Panc1 (cell line): ENCODE measurements at regions not wholly inside any gene's neighbourhood (a gene's known extent, or its start where the extent isn't known, plus 50 kb on each side); places are given as distances from the start of the nearest gene placed in this dataset.
"Not testable (repeated sequence)": the region's sequence is repeated elsewhere in the genome, so short reads cannot be mapped to it uniquely, and the experiment has no call there.

Experiments
- ATAC-seq: fragments of 200-7000 bp; cut with Tn5 transposase; 2 replicates; pipeline ENCODE4 v1.9.1; 2020; ENCODE audit warnings: mild to moderate bottlenecking, moderate library complexity
- BruUV-seq: library from RNA; stranded (reverse); fragments of 400-500 nt; replicated peaks from 2 replicates; lab custom pipeline; 2021; lab: Mats Ljungman, UMichigan
- CTCF ChIA-PET: fragments of 300-600 bp; sonication (Branson Sonifier 250); formaldehyde crosslinking; loops from one replicate; lab custom pipeline; 2022; ENCODE audit warnings: antibody characterized with exemption; lab: Charles Lee
- POLR2A ChIA-PET: fragments of 300-600 bp; sonication (Branson Sonifier 250); formaldehyde crosslinking; loops from one replicate; lab custom pipeline; 2022; ENCODE audit warnings: antibody characterized with exemption; lab: Charles Lee
- DNase-seq: peaks from one replicate; pipeline ENCODE4 v3.0.0-alpha.2; 2010; ENCODE audit warnings: low read depth, low spot score
- H3K27ac ChIP-seq: 2 replicates; pipeline ENCODE4 v1.5.1; 2011; ENCODE audit warnings: mild to moderate bottlenecking, low read length, inconsistent platforms
- H3K27me3 ChIP-seq: fragments of 200-500 bp; sonication (Bioruptor generic); 2 replicates; pipeline ENCODE4 v1.6.0; 2014; ENCODE audit warnings: low read length, inconsistent platforms; ENCODE audit not compliant: control insufficient read depth, insufficient read depth
- H3K36me3 ChIP-seq: fragments of 200-500 bp; sonication (Bioruptor generic); 2 replicates; pipeline ENCODE4 v1.5.1; 2014; ENCODE audit warnings: inconsistent platforms, mild to moderate bottlenecking, low read length, moderate library complexity; ENCODE audit not compliant: control insufficient read depth, insufficient read depth
- H3K4me1 ChIP-seq: 2 replicates; pipeline ENCODE4 v1.5.1; 2011; ENCODE audit warnings: inconsistent platforms, mild to moderate bottlenecking, low read length, moderate library complexity; ENCODE audit not compliant: control insufficient read depth, insufficient read depth
- H3K4me3 ChIP-seq, 2 experiments: 2 replicates each; pipeline ENCODE4 v1.5.1; 2011 to 2012; ENCODE audit warnings: low read depth in 2 of 2, low read length in 2 of 2, mild to moderate bottlenecking in 2 of 2, inconsistent platforms in 1 of 2, moderate library complexity in 1 of 2
- H3K9me3 ChIP-seq: fragments of 200-500 bp; sonication (Bioruptor generic); 2 replicates; pipeline ENCODE4 v1.5.1; 2014; ENCODE audit warnings: low read depth, mild to moderate bottlenecking, inconsistent platforms, low read length, moderate library complexity; ENCODE audit not compliant: control insufficient read depth, insufficient read depth
- POLR2AphosphoS5 ChIP-seq: IDR thresholded peaks from 2 replicates; pipeline ENCODE4 v1.6.1; 2012; ENCODE audit warnings: mild to moderate bottlenecking, low read depth, low read length, moderate library complexity
- SIN3A ChIP-seq: IDR thresholded peaks from 2 replicates; pipeline ENCODE4 v1.6.1; 2012; ENCODE audit warnings: low read depth, mild to moderate bottlenecking, low read length, moderate library complexity, borderline replicate concordance; ENCODE audit not compliant: insufficient read depth
- TCF7L2 ChIP-seq: IDR thresholded peaks from 2 replicates; pipeline ENCODE4 v1.6.1; 2011; ENCODE audit warnings: mild to moderate bottlenecking, low read depth, low read length, inconsistent platforms
- in situ Hi-C: cut with HindIII; loops from 2 replicates; pipeline ENCODE4 v1.10.0; 2016; ENCODE audit warnings: low sequenced_read_pairs, low pct_unique_long_range_greater_than_20kb
- intact Hi-C: fragments of 100-400 bp; cut with micrococcal nuclease; formaldehyde crosslinking; loops from one replicate; pipeline ENCODE4 v1.10.0; 2022; ENCODE audit not compliant: unreplicated experiment
- TF ChIP-seq, protein P1 (sequence below), 2 experiments: IDR thresholded peaks; 2 replicates each; pipeline ENCODE4 v1.6.1; 2011 to 2012; ENCODE audit warnings: low read depth in 2 of 2, control low read depth in 1 of 2, low read length in 1 of 2, mild to moderate bottlenecking in 1 of 2, moderate library complexity in 1 of 2; ENCODE audit not compliant: insufficient read depth in 1 of 2
- TF ChIP-seq, protein P2 (sequence below): fragments of 450-650 bp; IDR thresholded peaks from 2 replicates; pipeline ENCODE4 v1.5.1; 2017; ENCODE audit warnings: mild to moderate bottlenecking

DNA sequence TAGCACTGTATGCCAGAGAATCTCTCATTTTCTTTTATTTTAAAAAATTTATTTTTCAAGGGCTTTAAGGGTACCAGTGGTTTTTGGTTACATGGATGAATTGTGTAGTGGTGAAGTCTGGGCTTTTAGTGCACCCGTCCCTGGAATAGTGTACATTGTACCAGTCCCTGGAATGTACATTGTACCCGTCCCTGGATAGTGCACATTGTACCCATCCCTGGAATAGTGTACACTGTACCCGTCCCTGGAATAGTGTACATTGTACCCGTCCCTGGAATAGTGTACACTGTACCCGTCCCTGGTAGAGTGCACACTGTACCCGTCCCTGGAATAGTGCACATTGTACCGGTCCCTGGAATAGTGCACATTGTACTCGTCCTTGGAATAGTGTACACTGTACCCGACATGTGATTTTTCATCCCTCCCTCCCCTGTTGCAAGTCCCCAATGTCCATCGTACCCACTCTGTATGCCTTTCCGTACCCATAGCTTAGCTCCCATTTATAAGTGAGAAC, 56.1 kb upstream of the HELT start:
- in situ Hi-C loops = no loop called here
- POLR2A ChIA-PET = no interaction called here

DNA sequence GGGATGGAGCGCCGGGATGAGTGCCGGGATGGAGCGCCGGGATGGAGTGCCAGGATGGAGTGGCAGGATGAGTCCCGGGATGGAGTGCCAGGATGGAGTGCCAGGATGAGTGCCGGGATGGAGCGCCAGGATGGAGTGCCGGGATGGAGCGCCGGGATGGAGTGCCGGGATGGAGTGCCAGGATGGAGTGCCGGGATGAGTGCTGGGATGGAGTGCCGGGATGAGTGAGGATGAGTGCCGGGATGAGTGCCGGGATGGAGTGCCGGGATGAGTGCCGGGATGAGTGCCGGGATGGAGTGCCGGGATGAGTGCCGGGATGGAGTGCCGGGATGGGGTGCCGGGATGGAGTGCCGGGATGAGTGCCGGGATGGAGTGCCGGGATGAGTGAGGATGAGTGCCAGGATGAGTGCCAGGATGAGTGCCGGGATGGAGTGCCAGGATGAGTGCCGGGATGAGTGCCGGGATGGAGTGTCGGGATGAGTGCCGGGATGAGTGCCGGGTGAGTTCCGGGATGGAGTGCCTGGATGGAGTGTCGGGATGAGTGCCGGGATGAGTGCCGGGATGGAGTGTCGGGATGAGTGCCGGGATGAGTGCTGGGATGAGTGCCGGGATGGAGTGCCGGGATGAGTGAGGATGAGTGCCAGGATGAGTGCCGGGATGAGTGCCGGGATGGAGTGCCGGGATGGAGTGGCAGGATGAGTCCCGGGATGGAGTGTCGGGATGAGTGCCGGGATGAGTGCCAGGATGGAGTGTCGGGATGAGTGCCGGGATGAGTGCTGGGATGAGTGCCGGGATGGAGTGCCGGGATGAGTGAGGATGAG, 52.9 kb upstream of the HELT start:
- in situ Hi-C loops, intact Hi-C loops, H3K36me3 ChIP-seq, ATAC-seq, DNase-seq, H3K4me3 ChIP-seq, H3K27me3 ChIP-seq, BruUV-seq, H3K9me3 ChIP-seq, CTCF ChIA-PET, H3K27ac ChIP-seq, H3K4me1 ChIP-seq, POLR2A ChIA-PET: not testable (repeated sequence)

More for the DNA sequence above, 56.1 kb upstream of the HELT start:
- no peak overlapping the region for H3K4me3 ChIP-seq
- no peak for DNase-seq
- TF ChIP-seq TCF7L2 (no peak), POLR2AphosphoS5 (no peak), SIN3A (no peak)
- TF ChIP-seq, protein P1, sequence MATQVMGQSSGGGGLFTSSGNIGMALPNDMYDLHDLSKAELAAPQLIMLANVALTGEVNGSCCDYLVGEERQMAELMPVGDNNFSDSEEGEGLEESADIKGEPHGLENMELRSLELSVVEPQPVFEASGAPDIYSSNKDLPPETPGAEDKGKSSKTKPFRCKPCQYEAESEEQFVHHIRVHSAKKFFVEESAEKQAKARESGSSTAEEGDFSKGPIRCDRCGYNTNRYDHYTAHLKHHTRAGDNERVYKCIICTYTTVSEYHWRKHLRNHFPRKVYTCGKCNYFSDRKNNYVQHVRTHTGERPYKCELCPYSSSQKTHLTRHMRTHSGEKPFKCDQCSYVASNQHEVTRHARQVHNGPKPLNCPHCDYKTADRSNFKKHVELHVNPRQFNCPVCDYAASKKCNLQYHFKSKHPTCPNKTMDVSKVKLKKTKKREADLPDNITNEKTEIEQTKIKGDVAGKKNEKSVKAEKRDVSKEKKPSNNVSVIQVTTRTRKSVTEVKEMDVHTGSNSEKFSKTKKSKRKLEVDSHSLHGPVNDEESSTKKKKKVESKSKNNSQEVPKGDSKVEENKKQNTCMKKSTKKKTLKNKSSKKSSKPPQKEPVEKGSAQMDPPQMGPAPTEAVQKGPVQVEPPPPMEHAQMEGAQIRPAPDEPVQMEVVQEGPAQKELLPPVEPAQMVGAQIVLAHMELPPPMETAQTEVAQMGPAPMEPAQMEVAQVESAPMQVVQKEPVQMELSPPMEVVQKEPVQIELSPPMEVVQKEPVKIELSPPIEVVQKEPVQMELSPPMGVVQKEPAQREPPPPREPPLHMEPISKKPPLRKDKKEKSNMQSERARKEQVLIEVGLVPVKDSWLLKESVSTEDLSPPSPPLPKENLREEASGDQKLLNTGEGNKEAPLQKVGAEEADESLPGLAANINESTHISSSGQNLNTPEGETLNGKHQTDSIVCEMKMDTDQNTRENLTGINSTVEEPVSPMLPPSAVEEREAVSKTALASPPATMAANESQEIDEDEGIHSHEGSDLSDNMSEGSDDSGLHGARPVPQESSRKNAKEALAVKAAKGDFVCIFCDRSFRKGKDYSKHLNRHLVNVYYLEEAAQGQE (IDR thresholded peaks at IDR 0.05; ENCODE audit: insufficient read depth in 1 of 2, low read depth in 2 of 2, low read length in 1 of 2) = no peak
- TF ChIP-seq, protein P2, sequence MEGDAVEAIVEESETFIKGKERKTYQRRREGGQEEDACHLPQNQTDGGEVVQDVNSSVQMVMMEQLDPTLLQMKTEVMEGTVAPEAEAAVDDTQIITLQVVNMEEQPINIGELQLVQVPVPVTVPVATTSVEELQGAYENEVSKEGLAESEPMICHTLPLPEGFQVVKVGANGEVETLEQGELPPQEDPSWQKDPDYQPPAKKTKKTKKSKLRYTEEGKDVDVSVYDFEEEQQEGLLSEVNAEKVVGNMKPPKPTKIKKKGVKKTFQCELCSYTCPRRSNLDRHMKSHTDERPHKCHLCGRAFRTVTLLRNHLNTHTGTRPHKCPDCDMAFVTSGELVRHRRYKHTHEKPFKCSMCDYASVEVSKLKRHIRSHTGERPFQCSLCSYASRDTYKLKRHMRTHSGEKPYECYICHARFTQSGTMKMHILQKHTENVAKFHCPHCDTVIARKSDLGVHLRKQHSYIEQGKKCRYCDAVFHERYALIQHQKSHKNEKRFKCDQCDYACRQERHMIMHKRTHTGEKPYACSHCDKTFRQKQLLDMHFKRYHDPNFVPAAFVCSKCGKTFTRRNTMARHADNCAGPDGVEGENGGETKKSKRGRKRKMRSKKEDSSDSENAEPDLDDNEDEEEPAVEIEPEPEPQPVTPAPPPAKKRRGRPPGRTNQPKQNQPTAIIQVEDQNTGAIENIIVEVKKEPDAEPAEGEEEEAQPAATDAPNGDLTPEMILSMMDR = no peak
- intact Hi-C loops = no loop called here
- no peak for ATAC-seq
- no peaks in the 10 kb centered on the region for H3K4me1 ChIP-seq
- no peaks in the 10 kb centered on the region for H3K27me3 ChIP-seq
- no peaks in the 10 kb centered on the region for H3K36me3 ChIP-seq
- H3K9me3 ChIP-seq = no peaks in the 10 kb centered on the region
- no TSS peak for BruUV-seq
- H3K27ac ChIP-seq = no peak overlapping the region
- CTCF ChIA-PET = no interaction called here

DNA sequence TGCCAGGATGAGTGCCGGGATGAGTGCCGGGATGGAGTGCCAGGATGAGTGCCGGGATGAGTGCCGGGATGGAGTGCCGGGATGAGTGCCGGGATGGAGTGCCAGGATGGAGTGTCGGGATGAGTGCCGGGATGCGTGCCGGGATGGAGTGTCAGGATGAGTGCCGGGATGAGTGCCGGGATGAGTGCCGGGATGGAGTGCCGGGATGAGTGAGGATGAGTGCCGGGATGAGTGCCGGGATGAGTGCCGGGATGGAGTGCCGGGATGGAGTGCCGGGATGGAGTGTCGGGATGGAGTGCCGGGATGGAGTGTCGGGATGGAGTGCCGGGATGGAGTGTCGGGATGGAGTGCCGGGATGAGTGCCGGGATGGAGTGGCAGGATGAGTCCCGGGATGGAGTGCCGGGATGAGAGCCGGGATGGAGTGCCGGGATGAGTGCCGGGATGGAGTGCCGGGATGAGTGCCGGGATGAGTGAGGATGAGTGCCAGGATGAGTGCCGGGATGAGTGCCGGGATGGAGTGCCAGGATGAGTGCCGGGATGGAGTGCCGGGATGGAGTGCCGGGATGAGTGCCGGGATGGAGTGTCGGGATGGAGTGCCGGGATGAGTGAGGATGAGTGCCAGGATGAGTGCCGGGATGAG, 52.1 kb upstream of the HELT start:
- in situ Hi-C loops, POLR2A ChIA-PET: not testable (repeated sequence)

DNA sequence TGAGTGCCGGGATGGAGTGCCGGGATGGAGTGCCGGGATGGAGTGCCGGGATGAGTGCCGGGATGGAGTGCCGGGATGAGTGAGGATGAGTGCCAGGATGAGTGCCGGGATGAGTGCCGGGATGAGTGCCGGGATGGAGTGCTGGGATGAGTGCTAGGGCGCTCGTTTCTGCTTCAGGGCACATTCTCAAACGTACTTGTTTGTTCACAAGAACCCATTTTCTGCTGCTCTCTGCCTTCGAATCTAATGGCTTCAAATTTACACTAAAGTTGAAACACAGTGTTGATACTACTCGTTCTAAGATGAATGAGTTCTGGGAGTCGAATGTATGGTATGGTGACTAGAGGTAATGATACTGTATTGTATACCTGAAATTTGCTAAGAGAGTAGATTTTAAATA, 50.6 kb upstream of the HELT start:
- POLR2A ChIA-PET, ATAC-seq, BruUV-seq, H3K4me3 ChIP-seq, H3K36me3 ChIP-seq, CTCF ChIA-PET, DNase-seq, intact Hi-C loops, H3K4me1 ChIP-seq, in situ Hi-C loops, H3K9me3 ChIP-seq, H3K27ac ChIP-seq, H3K27me3 ChIP-seq: not testable (repeated sequence)

More for the DNA sequence above, 52.1 kb upstream of the HELT start:
- intact Hi-C loops, CTCF ChIA-PET, H3K36me3 ChIP-seq, H3K9me3 ChIP-seq, H3K27ac ChIP-seq, BruUV-seq, H3K4me3 ChIP-seq, H3K27me3 ChIP-seq, DNase-seq, H3K4me1 ChIP-seq, ATAC-seq: not testable (repeated sequence)
